Right lobe of liver (tissue), 4 donors: ENCODE measurements at regions not wholly inside any gene's neighbourhood (a gene's known extent, or its start where the extent isn't known, plus 50 kb on each side); places are given as distances from the start of the nearest gene placed in this dataset.

Experiments
- POLR2A ChIP-seq: fragments of 450-650 bp; IDR thresholded peaks from one replicate; pipeline ENCODE4 v1.6.1; 2017; ENCODE audit warnings: antibody characterized with exemption, mild to moderate bottlenecking
- TF ChIP-seq, protein P1 (sequence below), 4 donors: fragments of 200-600 bp in 3 of 4; fragments of 450-650 bp in 1 of 4; IDR thresholded peaks; one replicate each; pipeline versions ENCODE4 v1.5.1 to v1.8.0; 2016 to 2022; ENCODE audit warnings: antibody characterized with exemption in 4 of 4, mild to moderate bottlenecking in 2 of 4
- donor health status: DM: no; HTN: no; CAD: no.
- donor health status: DM: no; HTN: no; CAD: no.
- donor health status: DM: no; HTN: yes; CAD: no.

DNA sequence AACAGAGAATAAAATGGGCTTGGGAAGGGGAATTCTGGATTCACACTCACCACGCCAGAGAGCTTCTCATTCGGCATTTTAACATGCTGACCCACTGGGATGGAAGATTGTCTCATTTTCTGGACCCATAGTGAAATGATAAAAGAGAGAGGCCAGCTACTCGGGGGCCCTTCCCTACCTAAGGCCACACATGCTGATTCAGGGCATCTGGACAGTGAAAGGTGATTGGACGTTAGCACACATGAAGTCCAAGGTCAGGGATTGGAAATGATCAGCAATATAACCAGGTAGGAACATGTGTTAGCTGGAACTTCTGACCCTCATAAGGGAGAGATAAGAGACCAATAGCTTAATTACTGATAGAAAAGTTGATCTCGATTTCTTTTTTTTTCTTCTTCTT lies 183.7 kb downstream of the NUFIP1 start:
- TF ChIP-seq, protein P1, sequence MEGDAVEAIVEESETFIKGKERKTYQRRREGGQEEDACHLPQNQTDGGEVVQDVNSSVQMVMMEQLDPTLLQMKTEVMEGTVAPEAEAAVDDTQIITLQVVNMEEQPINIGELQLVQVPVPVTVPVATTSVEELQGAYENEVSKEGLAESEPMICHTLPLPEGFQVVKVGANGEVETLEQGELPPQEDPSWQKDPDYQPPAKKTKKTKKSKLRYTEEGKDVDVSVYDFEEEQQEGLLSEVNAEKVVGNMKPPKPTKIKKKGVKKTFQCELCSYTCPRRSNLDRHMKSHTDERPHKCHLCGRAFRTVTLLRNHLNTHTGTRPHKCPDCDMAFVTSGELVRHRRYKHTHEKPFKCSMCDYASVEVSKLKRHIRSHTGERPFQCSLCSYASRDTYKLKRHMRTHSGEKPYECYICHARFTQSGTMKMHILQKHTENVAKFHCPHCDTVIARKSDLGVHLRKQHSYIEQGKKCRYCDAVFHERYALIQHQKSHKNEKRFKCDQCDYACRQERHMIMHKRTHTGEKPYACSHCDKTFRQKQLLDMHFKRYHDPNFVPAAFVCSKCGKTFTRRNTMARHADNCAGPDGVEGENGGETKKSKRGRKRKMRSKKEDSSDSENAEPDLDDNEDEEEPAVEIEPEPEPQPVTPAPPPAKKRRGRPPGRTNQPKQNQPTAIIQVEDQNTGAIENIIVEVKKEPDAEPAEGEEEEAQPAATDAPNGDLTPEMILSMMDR (IDR thresholded peaks at IDR 0.05) = no peak
- TF ChIP-seq POLR2A = no peak
